ENCODE measurements at regions not wholly inside any gene's neighbourhood (a gene's known extent, or its start where the extent isn't known, plus 50 kb on each side); places are given as distances from the start of the nearest gene placed in this dataset.

DNA sequence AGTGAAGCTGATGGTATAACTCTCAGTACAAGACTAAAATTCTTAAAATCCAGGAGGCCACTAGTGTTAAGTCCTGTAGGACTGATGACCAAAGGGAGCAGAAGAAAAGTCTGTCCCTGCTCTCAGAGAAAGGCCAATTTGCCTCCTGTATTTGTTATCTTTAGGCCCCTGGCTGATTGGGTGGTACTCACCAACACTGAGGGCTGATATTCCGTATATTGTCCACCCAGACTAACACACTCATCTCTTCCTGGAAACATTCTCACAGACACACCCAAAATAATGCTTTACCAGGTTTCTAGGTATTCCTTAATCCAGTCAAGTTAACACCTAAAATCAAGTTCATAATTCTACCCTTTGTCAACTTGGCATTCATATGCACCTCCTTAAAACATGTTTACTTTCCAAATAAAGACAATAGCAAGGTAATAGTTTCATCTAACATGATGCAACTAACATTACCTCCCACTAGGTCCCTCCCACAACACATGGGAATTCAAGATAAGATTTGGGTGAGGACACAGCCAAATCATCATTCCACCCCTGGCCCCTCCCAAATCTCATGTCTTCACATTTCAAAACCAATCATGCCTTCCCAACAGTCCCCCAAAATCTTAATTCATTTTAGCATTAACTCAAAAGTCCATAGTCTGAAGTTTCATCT is 84.3 kb downstream of the EGLN3 start (continued):
- TF ChIP-seq, protein P1, sequence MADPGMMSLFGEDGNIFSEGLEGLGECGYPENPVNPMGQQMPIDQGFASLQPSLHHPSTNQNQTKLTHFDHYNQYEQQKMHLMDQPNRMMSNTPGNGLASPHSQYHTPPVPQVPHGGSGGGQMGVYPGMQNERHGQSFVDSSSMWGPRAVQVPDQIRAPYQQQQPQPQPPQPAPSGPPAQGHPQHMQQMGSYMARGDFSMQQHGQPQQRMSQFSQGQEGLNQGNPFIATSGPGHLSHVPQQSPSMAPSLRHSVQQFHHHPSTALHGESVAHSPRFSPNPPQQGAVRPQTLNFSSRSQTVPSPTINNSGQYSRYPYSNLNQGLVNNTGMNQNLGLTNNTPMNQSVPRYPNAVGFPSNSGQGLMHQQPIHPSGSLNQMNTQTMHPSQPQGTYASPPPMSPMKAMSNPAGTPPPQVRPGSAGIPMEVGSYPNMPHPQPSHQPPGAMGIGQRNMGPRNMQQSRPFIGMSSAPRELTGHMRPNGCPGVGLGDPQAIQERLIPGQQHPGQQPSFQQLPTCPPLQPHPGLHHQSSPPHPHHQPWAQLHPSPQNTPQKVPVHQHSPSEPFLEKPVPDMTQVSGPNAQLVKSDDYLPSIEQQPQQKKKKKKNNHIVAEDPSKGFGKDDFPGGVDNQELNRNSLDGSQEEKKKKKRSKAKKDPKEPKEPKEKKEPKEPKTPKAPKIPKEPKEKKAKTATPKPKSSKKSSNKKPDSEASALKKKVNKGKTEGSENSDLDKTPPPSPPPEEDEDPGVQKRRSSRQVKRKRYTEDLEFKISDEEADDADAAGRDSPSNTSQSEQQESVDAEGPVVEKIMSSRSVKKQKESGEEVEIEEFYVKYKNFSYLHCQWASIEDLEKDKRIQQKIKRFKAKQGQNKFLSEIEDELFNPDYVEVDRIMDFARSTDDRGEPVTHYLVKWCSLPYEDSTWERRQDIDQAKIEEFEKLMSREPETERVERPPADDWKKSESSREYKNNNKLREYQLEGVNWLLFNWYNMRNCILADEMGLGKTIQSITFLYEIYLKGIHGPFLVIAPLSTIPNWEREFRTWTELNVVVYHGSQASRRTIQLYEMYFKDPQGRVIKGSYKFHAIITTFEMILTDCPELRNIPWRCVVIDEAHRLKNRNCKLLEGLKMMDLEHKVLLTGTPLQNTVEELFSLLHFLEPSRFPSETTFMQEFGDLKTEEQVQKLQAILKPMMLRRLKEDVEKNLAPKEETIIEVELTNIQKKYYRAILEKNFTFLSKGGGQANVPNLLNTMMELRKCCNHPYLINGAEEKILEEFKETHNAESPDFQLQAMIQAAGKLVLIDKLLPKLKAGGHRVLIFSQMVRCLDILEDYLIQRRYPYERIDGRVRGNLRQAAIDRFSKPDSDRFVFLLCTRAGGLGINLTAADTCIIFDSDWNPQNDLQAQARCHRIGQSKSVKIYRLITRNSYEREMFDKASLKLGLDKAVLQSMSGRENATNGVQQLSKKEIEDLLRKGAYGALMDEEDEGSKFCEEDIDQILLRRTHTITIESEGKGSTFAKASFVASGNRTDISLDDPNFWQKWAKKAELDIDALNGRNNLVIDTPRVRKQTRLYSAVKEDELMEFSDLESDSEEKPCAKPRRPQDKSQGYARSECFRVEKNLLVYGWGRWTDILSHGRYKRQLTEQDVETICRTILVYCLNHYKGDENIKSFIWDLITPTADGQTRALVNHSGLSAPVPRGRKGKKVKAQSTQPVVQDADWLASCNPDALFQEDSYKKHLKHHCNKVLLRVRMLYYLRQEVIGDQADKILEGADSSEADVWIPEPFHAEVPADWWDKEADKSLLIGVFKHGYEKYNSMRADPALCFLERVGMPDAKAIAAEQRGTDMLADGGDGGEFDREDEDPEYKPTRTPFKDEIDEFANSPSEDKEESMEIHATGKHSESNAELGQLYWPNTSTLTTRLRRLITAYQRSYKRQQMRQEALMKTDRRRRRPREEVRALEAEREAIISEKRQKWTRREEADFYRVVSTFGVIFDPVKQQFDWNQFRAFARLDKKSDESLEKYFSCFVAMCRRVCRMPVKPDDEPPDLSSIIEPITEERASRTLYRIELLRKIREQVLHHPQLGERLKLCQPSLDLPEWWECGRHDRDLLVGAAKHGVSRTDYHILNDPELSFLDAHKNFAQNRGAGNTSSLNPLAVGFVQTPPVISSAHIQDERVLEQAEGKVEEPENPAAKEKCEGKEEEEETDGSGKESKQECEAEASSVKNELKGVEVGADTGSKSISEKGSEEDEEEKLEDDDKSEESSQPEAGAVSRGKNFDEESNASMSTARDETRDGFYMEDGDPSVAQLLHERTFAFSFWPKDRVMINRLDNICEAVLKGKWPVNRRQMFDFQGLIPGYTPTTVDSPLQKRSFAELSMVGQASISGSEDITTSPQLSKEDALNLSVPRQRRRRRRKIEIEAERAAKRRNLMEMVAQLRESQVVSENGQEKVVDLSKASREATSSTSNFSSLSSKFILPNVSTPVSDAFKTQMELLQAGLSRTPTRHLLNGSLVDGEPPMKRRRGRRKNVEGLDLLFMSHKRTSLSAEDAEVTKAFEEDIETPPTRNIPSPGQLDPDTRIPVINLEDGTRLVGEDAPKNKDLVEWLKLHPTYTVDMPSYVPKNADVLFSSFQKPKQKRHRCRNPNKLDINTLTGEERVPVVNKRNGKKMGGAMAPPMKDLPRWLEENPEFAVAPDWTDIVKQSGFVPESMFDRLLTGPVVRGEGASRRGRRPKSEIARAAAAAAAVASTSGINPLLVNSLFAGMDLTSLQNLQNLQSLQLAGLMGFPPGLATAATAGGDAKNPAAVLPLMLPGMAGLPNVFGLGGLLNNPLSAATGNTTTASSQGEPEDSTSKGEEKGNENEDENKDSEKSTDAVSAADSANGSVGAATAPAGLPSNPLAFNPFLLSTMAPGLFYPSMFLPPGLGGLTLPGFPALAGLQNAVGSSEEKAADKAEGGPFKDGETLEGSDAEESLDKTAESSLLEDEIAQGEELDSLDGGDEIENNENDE (IDR thresholded peaks at IDR 0.05; ENCODE audit: insufficient replicate concordance, low read length), result no peak
- no peak for TF ChIP-seq TCF12 (IDR thresholded peaks at IDR 0.05; ENCODE audit: low read depth, low read length)
- TF ChIP-seq TAF7 (optimal IDR thresholded peaks at IDR 0.05; ENCODE audit: borderline replicate concordance, low read depth, low read length), result no peak
- no peak for TF ChIP-seq KDM4A (IDR thresholded peaks at IDR 0.05; ENCODE audit: low read depth, low read length, severe bottlenecking)
- TF ChIP-seq KDM1A (IDR thresholded peaks at IDR 0.05; ENCODE audit: borderline replicate concordance, low read length), result no peak
- no peak for TF ChIP-seq BRCA1 (IDR thresholded peaks at IDR 0.05; ENCODE audit: low read depth, low read length)
- no peak for TF ChIP-seq HDAC6 (IDR thresholded peaks at IDR 0.05; ENCODE audit: low read depth, low read length)
- no peak for TF ChIP-seq JUN (IDR thresholded peaks at IDR 0.05; ENCODE audit: low read depth, low read length)
- TF ChIP-seq SIX5 (IDR thresholded peaks at IDR 0.05; ENCODE audit: low read depth, low read length), result no peak
- TF ChIP-seq PHF8 (conservative IDR thresholded peaks at IDR 0.05; ENCODE audit: low read depth, low read length), result no peak
- TF ChIP-seq JUND (IDR thresholded peaks at IDR 0.05; ENCODE audit: low read length), result no peak
- no peak for TF ChIP-seq CREB1 (IDR thresholded peaks at IDR 0.05)

All from H1 (cell line).